CD4-positive, alpha-beta T cell (primary cell): ENCODE measurements at regions not wholly inside any gene's neighbourhood (a gene's known extent, or its start where the extent isn't known, plus 50 kb on each side); places are given as distances from the start of the nearest gene placed in this dataset.
"Not testable (repeated sequence)": the region's sequence is repeated elsewhere in the genome, so short reads cannot be mapped to it uniquely, and the experiment has no call there.

Experiments used
- ATAC-seq: fragments of 200-7000 bp; cut with Tn5 transposase; one replicate; pipeline ENCODE4 v1.10.0; 2022; ENCODE audit warnings: mild to moderate bottlenecking; ENCODE audit not compliant: poor library complexity
- CTCF ChIA-PET: fragments of 350-600 bp; sonication (Branson Sonifier 250); formaldehyde crosslinking; loops from one replicate; lab custom pipeline; 2021; ENCODE audit warnings: antibody characterized with exemption, inconsistent platforms; lab: Charles Lee
- POLR2A ChIA-PET: fragments of 350-600 bp; sonication (Branson Sonifier 250); formaldehyde crosslinking; loops from one replicate; lab custom pipeline; 2021; ENCODE audit warnings: antibody characterized with exemption, inconsistent platforms; lab: Charles Lee
- DNase-seq, 14 experiments: peaks; one replicate each; pipeline ENCODE4 v3.0.0-alpha.2; 2013 to 2020; ENCODE audit warnings: mixed read lengths in 2 of 14
- H3K27ac ChIP-seq, 2 donors: one replicate each; pipeline versions ENCODE4 v1.5.1 to v1.7.0; 2013; ENCODE audit warnings: low read length in 2 of 2, low read depth in 1 of 2, mild to moderate bottlenecking in 1 of 2
- H3K27me3 ChIP-seq, 2 experiments: 1 replicate in 1 of 2; 2 replicates in 1 of 2; pipeline versions ENCODE4 v1.6.1 to v1.7.0; 2013; ENCODE audit warnings: low read length in 2 of 2, control low read depth in 1 of 2, mild to moderate bottlenecking in 1 of 2, moderate library complexity in 1 of 2; ENCODE audit not compliant: insufficient read depth in 2 of 2, control insufficient read depth in 1 of 2
- H3K36me3 ChIP-seq: one replicate; pipeline ENCODE4 v1.6.1; 2013; ENCODE audit warnings: low read length, control low read depth; ENCODE audit not compliant: insufficient read depth
- H3K4me1 ChIP-seq: one replicate; pipeline ENCODE4 v1.6.1; 2013; ENCODE audit warnings: low read length, control low read depth; ENCODE audit not compliant: insufficient read depth
- H3K4me3 ChIP-seq: one replicate; pipeline ENCODE4 v1.5.1; 2013; ENCODE audit warnings: mild to moderate bottlenecking, low read length, moderate library complexity
- H3K9me3 ChIP-seq, 2 experiments: 1 replicate in 1 of 2; 2 replicates in 1 of 2; pipeline versions ENCODE4 v1.6.1 to v1.7.0; 2013; ENCODE audit warnings: low read length in 2 of 2, mild to moderate bottlenecking in 2 of 2, control low read depth in 1 of 2, moderate library complexity in 1 of 2; ENCODE audit not compliant: control insufficient read depth in 1 of 2, insufficient read depth in 1 of 2
- H3K27ac Mint-ChIP-seq: one replicate; pipeline ENCODE4 v1.8.0; 2020; ENCODE audit warnings: mixed read lengths
- H3K27me3 Mint-ChIP-seq: one replicate; pipeline ENCODE4 v1.8.0; 2021; ENCODE audit warnings: mixed read lengths
- H3K36me3 Mint-ChIP-seq: one replicate; pipeline ENCODE4 v1.8.0; 2021; ENCODE audit warnings: low read depth, mixed read lengths
- H3K4me1 Mint-ChIP-seq: one replicate; pipeline ENCODE4 v1.8.0; 2021; ENCODE audit warnings: low read depth, mixed read lengths
- H3K4me3 Mint-ChIP-seq: one replicate; pipeline ENCODE4 v1.8.0; 2020; ENCODE audit warnings: mild to moderate bottlenecking, mixed read lengths
- H3K9me3 Mint-ChIP-seq: one replicate; pipeline ENCODE4 v1.8.0; 2020; ENCODE audit warnings: mixed read lengths
- CTCF ChIP-seq: fragments of 200-600 bp; IDR thresholded peaks from one replicate; pipeline ENCODE4 v1.8.0; 2022; ENCODE audit warnings: antibody characterized with exemption, mild to moderate bottlenecking
- intact Hi-C, 2 experiments: fragments of 100-400 bp; cut with DNase I in 1 of 2; cut with micrococcal nuclease in 1 of 2; formaldehyde crosslinking; loops; one replicate each; pipeline versions ENCODE4 v1.15.1 to v1.9.0; 2023 to 2025; cut with DNase I, micrococcal nuclease

- TF ChIP-seq CTCF, result no peak
- H3K36me3 ChIP-seq, result no peaks in the 10 kb centered on the region
- H3K4me3 Mint-ChIP-seq, result no peak overlapping the region
- intact Hi-C loops, result no loop called here
- H3K27ac ChIP-seq, result no peak overlapping the region
- DNase-seq (no peak), ATAC-seq (no peak)
- H3K27ac Mint-ChIP-seq, result no peak overlapping the region
- CTCF ChIA-PET, result no interaction called here
- H3K27me3 ChIP-seq, result no peaks in the 10 kb centered on the region
- H3K36me3 Mint-ChIP-seq, result no peaks in the 10 kb centered on the region
- no peaks in the 10 kb centered on the region for H3K4me1 Mint-ChIP-seq
- no peaks in the 10 kb centered on the region for H3K27me3 Mint-ChIP-seq
- H3K4me1 ChIP-seq, result no peaks in the 10 kb centered on the region
- POLR2A ChIA-PET, result no interaction called here
- H3K9me3 Mint-ChIP-seq, result peaks cover 2% of the 10 kb centered on the region
- H3K4me3 ChIP-seq, result no peak overlapping the region
- peaks cover 0 to 9% of the 10 kb centered on the region in 2 experiments for H3K9me3 ChIP-seq
Observed at GRCh38 chr6:74259981-74260380, 564.0 kb downstream of the CD109 start.

- H3K36me3 Mint-ChIP-seq, result no peaks in the 10 kb centered on the region
- H3K4me1 Mint-ChIP-seq, result no peaks in the 10 kb centered on the region
- peaks cover 3% of the 10 kb centered on the region for H3K9me3 Mint-ChIP-seq
- H3K4me1 ChIP-seq, result no peaks in the 10 kb centered on the region
- intact Hi-C loops, result no loop called here
- no peak overlapping the region for H3K4me3 ChIP-seq
- H3K27ac Mint-ChIP-seq, result no peak overlapping the region
- no peaks in the 10 kb centered on the region for H3K27me3 ChIP-seq
- no peak for ATAC-seq
- no peak for DNase-seq
- no peaks in the 10 kb centered on the region for H3K36me3 ChIP-seq
- no peak overlapping the region for H3K4me3 Mint-ChIP-seq
- H3K27ac ChIP-seq, result no peak overlapping the region
- peaks cover 0 to 12% of the 10 kb centered on the region in 2 experiments for H3K9me3 ChIP-seq
- no peaks in the 10 kb centered on the region for H3K27me3 Mint-ChIP-seq
- TF ChIP-seq CTCF, result no peak
- POLR2A ChIA-PET, result no interaction called here
- CTCF ChIA-PET, result no interaction called here
Observed at GRCh38 chr6:74256781-74257180, 560.8 kb downstream of the CD109 start.

GRCh38 chr6:74256381-74256780 is 560.4 kb downstream of the CD109 start:
- ChIA-PET POLR2A (no interaction called here), CTCF (no interaction called here)
- intact Hi-C loops, result no loop called here
- Histone ChIP-seq H3K36me3 (no peaks in the 10 kb centered on the region), H3K27ac (no peak overlapping the region), H3K4me3 (no peak overlapping the region), H3K27me3 (no peaks in the 10 kb centered on the region), H3K9me3 (peaks cover 0 to 12% of the 10 kb centered on the region in 2 experiments), H3K4me1 (no peaks in the 10 kb centered on the region)
- Mint-ChIP-seq H3K36me3 (no peaks in the 10 kb centered on the region), H3K4me1 (no peaks in the 10 kb centered on the region), H3K27ac (no peak overlapping the region), H3K4me3 (no peak overlapping the region), H3K9me3 (peaks cover 3% of the 10 kb centered on the region), H3K27me3 (no peaks in the 10 kb centered on the region)
- no peak for DNase-seq
- no peak for TF ChIP-seq CTCF
- no peak for ATAC-seq

GRCh38 chr6:74255007-74255406 is 559.0 kb downstream of the CD109 start:
- H3K27me3 Mint-ChIP-seq, CTCF ChIA-PET, H3K4me3 Mint-ChIP-seq, POLR2A ChIA-PET, ATAC-seq, H3K4me1 Mint-ChIP-seq, H3K4me1 ChIP-seq, H3K36me3 Mint-ChIP-seq, DNase-seq, H3K27ac ChIP-seq, H3K27me3 ChIP-seq, intact Hi-C loops, H3K27ac Mint-ChIP-seq, H3K36me3 ChIP-seq, H3K4me3 ChIP-seq, H3K9me3 Mint-ChIP-seq: not testable (repeated sequence)
- peaks cover 0 to 12% of the 10 kb centered on the region in 2 experiments for H3K9me3 ChIP-seq

- peaks cover 0 to 12% of the 10 kb centered on the region in 2 experiments for H3K9me3 ChIP-seq
- H3K27ac ChIP-seq, H3K4me3 Mint-ChIP-seq, H3K27ac Mint-ChIP-seq, intact Hi-C loops, H3K4me3 ChIP-seq, H3K27me3 Mint-ChIP-seq, H3K4me1 Mint-ChIP-seq, ATAC-seq, H3K36me3 Mint-ChIP-seq, H3K27me3 ChIP-seq, H3K36me3 ChIP-seq, POLR2A ChIA-PET, H3K9me3 Mint-ChIP-seq, DNase-seq, H3K4me1 ChIP-seq, CTCF ChIA-PET: not testable (repeated sequence)
Observed at GRCh38 chr6:74254147-74254546, 558.1 kb downstream of the CD109 start.
